ENCODE measurements at regions not wholly inside any gene's neighbourhood (a gene's known extent, or its start where the extent isn't known, plus 50 kb on each side); places are given as distances from the start of the nearest gene placed in this dataset.

GRCh38 chr9:110086537-110086936, 121.4 kb downstream of the C9orf152 start:
- H3K9me3 ChIP-seq = no peaks in the 10 kb centered on the region
- no peak overlapping the region for H3K4me3 ChIP-seq
- peaks cover 16% of the 10 kb centered on the region for H3K4me1 ChIP-seq
- TF ChIP-seq FOSL2 (IDR thresholded peaks at IDR 0.05) (no peak), FOSL2 (CRISPR knock-in tag; IDR thresholded peaks at IDR 0.05) (no peak), CBX2 (IDR thresholded peaks at IDR 0.05; ENCODE audit: borderline replicate concordance, low read depth) (no peak), HDAC2 (IDR thresholded peaks at IDR 0.05) (no peak), MYC (IDR thresholded peaks at IDR 0.05; ENCODE audit: borderline replicate concordance, low read length) (no peak), CEBPB (IDR thresholded peaks at IDR 0.05) (no peak), NPAS2 (CRISPR knock-in tag; IDR thresholded peaks at IDR 0.05; ENCODE audit: borderline replicate concordance) (no peak), HOXB13 (CRISPR knock-in tag; IDR thresholded peaks at IDR 0.05; ENCODE audit: low read depth) (no peak), CBX8 (IDR thresholded peaks at IDR 0.05) (no peak), PHF8 (IDR thresholded peaks at IDR 0.05; ENCODE audit: borderline replicate concordance, low read depth) (no peak), ESRRA (IDR thresholded peaks at IDR 0.05; ENCODE audit: borderline replicate concordance, low read length) (no peak), BHLHE40 (IDR thresholded peaks at IDR 0.05; ENCODE audit: low read depth, low read length) (no peak), POLR2AphosphoS2 (conservative IDR thresholded peaks at IDR 0.05; ENCODE audit: low read length) (no peak)
- TF ChIP-seq, protein P1, sequence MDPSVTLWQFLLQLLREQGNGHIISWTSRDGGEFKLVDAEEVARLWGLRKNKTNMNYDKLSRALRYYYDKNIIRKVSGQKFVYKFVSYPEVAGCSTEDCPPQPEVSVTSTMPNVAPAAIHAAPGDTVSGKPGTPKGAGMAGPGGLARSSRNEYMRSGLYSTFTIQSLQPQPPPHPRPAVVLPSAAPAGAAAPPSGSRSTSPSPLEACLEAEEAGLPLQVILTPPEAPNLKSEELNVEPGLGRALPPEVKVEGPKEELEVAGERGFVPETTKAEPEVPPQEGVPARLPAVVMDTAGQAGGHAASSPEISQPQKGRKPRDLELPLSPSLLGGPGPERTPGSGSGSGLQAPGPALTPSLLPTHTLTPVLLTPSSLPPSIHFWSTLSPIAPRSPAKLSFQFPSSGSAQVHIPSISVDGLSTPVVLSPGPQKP (IDR thresholded peaks at IDR 0.05; ENCODE audit: low read depth, low read length) = no peak
- ChIA-PET CTCF (interaction anchor here (0.8 kb wide), 1 partner anchor 15 kb away, joined by 3 read pairs; no protein-coding TSS in a partner anchor), POLR2A (no interaction called here)
- DNase-seq (ENCODE audit: low read depth in 1 of 2, low spot score in 1 of 2) (no peak), ATAC-seq (no peak), FAIRE-seq (no peak)
- no peak overlapping the region for H3K4me2 ChIP-seq
- no peak overlapping the region for H3K27ac ChIP-seq
- WGBS (ENCODE audit: missing lambda C conversion rate) = 88% methylated on average over 1 of the region's 1 CpG

DNA sequence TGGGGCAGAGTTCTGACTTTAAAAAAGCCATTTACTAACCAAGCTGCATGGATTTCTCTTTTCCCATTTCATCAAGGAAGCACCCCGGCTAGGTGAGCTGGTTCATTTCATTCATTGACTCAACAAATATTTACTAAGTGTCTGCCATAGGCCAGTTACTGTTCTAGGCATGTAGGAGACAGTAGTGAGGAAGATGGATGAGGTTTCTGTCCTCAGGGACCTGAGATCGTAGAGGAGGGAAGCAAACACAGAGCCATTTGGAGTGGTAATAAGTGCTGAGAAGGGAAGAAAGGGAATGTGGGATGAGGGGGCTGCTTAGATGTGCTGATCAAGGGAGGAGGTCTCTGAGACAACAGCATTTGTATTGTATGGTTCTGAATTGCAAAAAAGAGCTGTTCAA, 120.4 kb downstream of the C9orf152 start:
- Histone ChIP-seq H3K4me3 (no peak overlapping the region), H3K27ac (no peak overlapping the region), H3K4me2 (no peak overlapping the region), H3K4me1 (peaks cover 15% of the 10 kb centered on the region), H3K9me3 (no peaks in the 10 kb centered on the region)
- ATAC-seq = no peak
- 55% methylated on average over 2 of the region's 2 CpGs for WGBS (ENCODE audit: missing lambda C conversion rate)
- no peak for FAIRE-seq
- TF ChIP-seq EHF (CRISPR knock-in tag; IDR thresholded peaks at IDR 0.05) (no peak), ZNF302 (CRISPR knock-in tag; IDR thresholded peaks at IDR 0.05) (no peak), USF2 (IDR thresholded peaks at IDR 0.05) (no peak), PHF8 (IDR thresholded peaks at IDR 0.05; ENCODE audit: borderline replicate concordance, low read depth) (no peak), TP53 (CRISPR knock-in tag; IDR thresholded peaks at IDR 0.05) (no peak), HOXB13 (CRISPR knock-in tag; IDR thresholded peaks at IDR 0.05; ENCODE audit: low read depth) (no peak), CBX2 (IDR thresholded peaks at IDR 0.05; ENCODE audit: borderline replicate concordance, low read depth) (no peak), MAZ (IDR thresholded peaks at IDR 0.05; ENCODE audit: borderline replicate concordance, low read depth, low read length) (no peak), SMC3 (IDR thresholded peaks at IDR 0.05) (no peak)
- TF ChIP-seq, protein P2, sequence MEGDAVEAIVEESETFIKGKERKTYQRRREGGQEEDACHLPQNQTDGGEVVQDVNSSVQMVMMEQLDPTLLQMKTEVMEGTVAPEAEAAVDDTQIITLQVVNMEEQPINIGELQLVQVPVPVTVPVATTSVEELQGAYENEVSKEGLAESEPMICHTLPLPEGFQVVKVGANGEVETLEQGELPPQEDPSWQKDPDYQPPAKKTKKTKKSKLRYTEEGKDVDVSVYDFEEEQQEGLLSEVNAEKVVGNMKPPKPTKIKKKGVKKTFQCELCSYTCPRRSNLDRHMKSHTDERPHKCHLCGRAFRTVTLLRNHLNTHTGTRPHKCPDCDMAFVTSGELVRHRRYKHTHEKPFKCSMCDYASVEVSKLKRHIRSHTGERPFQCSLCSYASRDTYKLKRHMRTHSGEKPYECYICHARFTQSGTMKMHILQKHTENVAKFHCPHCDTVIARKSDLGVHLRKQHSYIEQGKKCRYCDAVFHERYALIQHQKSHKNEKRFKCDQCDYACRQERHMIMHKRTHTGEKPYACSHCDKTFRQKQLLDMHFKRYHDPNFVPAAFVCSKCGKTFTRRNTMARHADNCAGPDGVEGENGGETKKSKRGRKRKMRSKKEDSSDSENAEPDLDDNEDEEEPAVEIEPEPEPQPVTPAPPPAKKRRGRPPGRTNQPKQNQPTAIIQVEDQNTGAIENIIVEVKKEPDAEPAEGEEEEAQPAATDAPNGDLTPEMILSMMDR (IDR thresholded peaks at IDR 0.05) = no peak
- DNase-seq (ENCODE audit: low read depth in 1 of 2, low spot score in 1 of 2) = no peak
- ChIA-PET POLR2A (no interaction called here), CTCF (interaction anchor here (0.6 to 1.0 kb wide), 2 partner anchors 11 to 184 kb away, joined by 3 to 4 read pairs; no protein-coding TSS in a partner anchor)

DNA sequence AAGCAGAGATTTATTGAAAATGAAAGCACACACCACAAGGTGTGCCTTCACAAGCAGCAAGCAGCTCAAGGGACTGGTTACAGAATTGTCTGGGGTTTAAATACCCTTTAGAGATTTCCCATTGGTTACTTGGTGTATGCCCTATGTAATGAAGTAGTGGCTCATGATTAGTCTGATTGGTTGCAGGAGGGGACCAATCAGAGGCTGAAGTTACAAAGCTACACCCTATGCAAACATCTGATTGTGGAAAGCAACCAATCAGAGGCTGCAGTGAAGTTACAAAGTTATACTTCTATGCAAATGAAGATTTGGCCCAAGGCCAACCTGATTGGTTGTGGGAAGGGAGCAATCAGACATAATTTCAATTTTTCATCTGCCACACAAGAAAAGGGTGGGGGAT, 119.9 kb downstream of the C9orf152 start:
- peak in 1 of 2 experiments; percentile 19 for DNase-seq (ENCODE audit: low read depth in 1 of 2, low spot score in 1 of 2)
- FAIRE-seq = no peak
- Histone ChIP-seq H3K9me3 (no peaks in the 10 kb centered on the region), H3K4me3 (no peak overlapping the region), H3K4me1 (peaks cover 15% of the 10 kb centered on the region), H3K4me2 (no peak overlapping the region), H3K27ac (no peak overlapping the region)
- no peak for TF ChIP-seq POLR2A (IDR thresholded peaks at IDR 0.05; ENCODE audit: low read length)
- peak in 1 of 2 experiments; percentile 40; a peak in 2 of 6 replicates for ATAC-seq
- POLR2A ChIA-PET = no interaction called here
- CTCF ChIA-PET = interaction anchor here (0.6 to 1.0 kb wide), 2 partner anchors 11 to 185 kb away, joined by 3 to 4 read pairs; no protein-coding TSS in a partner anchor

Data from A549 (cell line).